CD4-positive, alpha-beta T cell treated with Interleukin-15 for 4 hours (primary cell): ENCODE measurements at regions not wholly inside any gene's neighbourhood (a gene's known extent, or its start where the extent isn't known, plus 50 kb on each side); places are given as distances from the start of the nearest gene placed in this dataset.

Experiments used
- DNase-seq: peaks from one replicate; pipeline ENCODE4 v3.0.0-alpha.2; 2020; ENCODE audit warnings: low spot score

DNA sequence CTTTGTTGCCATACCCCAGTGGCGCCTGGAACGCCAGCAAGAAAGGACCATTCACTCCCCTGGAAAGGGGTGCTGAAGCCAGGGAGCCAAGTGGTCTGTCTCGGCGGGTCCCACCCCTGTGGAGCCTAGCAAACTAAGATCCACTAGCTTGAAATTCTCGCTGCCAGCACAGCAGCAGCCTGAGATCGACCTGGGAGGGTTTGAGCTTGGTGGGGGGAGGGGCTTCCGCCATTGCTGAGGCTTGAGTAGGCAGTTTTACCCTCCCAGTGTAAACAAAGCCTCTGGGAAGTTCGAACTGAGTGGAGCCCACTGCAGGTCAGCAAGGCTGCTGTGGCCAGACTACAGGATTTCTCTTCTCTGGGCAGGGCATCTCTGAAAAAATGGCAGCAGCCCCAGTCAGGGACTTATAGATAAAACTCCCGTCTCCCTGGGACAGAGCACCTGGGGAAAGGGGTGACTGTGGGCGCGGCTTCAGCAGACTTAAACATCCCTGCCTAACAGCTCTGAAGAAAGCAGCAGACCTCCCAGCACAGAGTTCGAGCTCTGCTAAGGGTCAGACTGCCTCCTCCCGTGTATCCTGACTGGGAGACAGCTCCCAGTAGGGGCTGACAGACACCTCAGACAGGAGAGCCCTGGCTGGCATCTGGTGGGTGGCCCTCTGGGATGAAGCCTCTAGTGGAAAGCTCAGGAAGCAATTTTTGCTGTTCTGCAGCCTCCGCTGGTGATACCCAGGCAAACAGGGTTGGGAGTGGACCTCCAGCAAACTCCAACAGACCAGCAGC, 281.1 kb upstream of the SP4 start:
- no peak for DNase-seq

DNA sequence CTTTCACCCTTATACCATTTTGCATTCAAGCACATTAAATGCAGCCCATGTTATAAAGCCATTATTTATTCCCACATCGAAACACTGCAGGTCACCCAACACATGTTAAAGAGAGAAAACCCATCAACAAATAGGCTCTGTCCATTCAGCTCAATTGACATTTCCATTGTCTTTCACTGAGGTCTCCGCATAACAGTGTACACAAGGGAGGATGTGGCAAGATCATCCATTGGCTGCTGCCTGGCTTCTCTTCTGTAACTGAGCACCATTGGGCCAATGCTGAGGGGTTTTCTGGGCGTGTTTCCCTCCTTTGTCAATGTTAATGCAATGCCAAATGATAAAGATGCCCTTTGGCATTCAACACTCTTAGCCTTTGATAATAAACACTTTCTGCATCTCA, 278.1 kb upstream of the SP4 start:
- no peak for DNase-seq

DNA sequence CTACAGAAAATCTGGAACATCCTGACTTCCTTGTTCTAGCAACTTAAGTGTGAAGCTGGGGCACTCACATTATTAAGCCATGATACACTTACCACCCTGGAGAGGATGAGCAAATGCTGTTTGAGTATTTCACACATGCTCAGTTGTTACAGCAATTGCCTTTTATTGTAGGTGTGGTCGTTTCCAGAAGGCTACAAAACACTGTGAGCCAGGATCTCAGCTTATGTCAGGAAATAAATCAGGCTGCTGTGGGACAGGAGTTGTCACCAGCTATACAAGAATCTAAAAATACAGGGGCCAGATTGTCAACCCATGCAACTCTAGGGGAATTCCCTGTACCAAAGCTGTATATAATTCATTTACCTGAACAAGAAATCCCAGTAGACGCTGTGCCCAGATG, 273.3 kb upstream of the SP4 start:
- no peak for DNase-seq

DNA sequence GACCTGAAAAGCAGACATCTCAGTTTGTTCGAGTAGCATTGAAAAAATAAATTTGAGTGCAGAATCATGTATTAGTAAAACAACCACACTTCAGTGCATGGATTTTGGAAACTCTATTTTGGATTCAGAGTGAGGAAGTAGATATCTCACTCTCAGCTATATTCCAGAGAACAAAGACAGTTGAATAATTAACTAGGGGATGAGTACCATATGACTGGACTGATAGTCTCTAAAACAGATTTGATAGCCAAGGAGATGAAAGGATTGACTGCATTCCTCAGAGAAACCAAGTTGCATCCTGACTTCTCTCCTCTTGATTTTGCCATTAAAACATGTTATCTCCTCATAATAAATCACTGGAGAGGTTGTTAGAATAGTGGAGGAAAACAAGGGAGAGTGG, 268.4 kb upstream of the SP4 start:
- DNase-seq, result no peak

DNA sequence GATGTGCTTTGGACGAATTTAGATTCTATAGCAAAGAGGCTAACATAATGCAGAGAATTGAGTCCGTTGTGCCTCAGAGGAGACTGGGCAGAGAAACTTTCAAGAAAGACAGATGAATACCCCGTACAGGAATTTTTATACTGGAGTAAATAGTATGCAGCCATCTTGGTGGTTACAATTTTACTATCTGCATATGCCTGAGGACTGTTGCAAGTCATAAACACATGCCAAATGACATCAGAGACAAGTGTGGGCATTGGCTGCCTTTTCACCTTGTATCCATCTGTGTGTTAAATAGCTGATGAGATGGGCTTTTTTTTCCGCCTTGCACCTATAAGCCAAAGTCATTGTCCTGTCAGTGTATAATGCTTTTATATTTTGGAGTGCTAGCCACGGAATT, 267.5 kb upstream of the SP4 start:
- no peak for DNase-seq

DNA sequence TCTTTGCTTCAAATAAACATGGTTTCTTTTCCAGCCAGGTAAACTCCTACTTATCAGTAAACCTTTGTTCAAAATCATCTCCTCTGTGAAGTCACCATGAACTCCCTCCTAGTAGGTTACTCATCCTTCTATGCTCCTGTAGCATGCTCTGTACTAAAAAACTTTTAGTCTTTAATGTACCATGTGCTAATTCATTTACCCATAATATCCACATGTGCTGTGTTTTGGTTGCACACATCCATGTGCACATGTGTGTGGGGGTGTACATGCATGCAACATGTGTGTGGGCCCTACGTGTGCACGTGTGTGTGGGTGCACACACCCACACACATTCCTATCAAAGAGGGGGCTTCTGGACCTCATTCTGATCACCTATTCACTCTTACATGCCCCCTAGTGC, 259.9 kb upstream of the SP4 start:
- DNase-seq, result no peak

DNA sequence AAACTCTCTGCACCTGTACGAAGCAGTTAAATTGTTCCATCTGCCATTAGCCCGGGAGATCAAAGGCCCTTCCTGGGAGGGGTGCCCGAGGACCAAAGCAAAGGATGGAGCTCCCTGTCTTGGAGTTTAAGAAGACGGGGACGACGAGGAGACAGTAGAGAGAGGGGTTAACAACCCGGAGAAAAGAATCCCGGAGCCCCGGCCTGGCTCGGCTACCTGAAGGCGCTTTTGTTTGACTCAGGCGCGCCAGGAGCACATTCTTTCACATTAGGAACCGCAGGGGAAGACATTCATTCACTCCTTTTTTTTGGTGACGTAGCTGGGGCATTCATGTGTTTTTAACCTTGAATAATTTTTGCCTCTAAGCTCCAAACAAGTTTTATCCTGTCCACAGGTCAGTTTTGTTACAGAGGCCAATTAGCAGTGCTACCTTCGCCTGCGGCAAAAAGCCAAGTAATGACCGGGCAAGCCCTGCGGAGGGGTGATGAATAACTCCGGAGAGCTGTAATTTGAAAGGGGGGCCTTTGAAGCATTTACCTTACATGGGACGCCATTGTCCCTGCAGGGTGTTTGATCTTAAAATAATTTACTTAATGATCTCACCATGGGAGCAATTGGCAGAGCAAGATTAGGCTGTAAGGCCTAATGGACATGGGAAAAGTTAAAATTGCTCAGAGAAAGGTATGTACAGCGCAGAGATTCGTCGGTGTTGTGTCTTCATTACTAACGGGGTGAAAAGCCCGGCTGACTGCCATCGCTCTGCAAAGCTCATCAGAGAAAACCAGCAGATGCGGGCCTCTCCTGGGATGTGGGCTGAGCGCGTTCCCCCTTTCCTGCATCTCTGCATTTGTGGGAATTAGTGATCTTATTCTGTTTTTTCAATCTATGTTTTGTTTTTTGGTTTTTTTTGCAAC, 258.0 kb upstream of the SP4 start:
- DNase-seq, result no peak

DNA sequence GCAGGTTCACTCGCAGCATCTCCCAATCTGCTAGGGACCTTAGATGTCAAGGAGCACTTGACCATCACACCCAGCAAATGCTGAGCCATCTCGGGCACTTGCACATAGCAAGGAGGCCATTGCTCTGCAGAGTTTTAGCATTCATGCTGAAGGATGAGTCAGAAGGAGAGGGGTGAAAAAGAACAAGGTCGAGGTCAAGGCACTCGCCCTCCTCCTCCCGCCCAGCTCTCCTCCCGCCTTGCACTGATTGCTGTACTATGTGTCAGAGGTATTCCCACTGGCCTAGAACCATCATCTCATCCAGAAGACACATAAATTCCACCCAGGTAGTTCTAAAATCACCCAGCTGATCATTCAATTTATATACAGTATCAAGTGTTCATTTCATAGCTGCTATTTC, 255.1 kb upstream of the SP4 start:
- DNase-seq, result no peak

DNA sequence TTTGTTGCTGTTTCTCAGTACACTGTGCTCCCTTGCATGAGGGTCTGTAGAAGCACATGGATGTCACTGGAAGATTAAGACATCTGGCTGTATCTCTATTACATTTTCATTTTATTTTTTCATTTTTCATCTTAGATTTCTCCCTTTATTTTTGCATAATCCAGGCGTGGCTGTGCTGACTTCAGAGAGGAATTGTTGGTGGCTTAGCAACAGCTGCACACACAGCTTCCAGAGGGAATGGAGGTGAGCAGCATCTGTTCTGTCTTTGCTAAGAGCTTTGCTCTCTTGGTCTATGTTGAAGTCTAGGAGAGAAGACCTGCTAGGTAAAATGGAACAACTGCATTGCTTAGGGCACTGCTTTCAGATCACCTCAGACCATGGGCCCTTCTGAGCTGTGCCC, 254.4 kb upstream of the SP4 start:
- no peak for DNase-seq

DNA sequence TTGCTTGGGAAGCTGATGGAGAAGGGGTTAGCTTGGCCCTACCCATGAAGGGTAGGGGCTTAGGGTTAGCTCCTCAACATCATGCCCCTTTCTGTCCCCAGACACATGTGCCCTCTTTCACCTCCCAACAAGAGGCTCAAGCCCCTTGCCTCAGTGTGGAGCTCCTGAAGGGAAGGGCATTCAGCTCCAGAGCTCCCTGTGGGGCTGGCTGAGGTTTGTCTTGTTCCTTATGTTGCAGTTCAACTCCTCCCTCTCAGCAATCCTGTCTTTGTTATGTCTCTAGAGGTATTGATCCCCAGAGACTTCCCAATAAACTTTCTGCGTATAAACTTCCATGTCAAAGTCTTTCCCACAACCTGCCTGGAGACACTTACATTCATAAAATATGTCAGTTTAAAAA, 252.2 kb upstream of the SP4 start:
- DNase-seq, result no peak

DNA sequence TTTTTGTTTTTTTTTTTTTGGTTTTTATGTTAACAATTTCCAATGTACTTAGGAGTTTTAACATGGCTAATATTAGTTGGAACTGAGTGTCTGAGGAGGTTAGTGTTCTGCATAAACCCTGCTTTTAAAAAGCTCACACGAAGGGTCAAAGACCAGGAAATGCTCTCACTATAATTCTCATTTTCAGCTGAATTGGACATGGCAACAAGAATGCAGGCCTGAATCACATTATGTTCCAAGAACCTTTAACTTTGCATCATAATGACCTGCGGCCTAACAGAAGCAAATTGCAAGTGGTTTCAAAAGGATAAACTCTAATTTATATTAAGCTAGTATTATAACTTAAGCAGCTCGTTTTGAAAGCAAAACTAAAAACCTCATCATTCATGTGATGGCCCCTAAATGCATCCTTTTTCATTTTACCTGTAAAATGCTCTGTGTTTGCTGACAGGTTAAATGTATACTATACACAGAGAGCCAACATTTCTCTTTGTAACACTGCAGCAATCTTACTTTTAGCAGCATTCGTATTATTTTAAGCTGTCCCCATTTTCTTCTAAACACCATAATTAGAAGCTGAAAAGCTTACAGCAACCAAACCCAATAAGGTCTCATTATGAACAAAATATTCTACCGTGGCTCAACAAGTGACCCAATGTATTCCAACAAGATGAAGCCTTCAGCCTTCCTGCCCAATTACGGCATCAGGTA, 242.8 kb upstream of the SP4 start:
- DNase-seq, result no peak

DNA sequence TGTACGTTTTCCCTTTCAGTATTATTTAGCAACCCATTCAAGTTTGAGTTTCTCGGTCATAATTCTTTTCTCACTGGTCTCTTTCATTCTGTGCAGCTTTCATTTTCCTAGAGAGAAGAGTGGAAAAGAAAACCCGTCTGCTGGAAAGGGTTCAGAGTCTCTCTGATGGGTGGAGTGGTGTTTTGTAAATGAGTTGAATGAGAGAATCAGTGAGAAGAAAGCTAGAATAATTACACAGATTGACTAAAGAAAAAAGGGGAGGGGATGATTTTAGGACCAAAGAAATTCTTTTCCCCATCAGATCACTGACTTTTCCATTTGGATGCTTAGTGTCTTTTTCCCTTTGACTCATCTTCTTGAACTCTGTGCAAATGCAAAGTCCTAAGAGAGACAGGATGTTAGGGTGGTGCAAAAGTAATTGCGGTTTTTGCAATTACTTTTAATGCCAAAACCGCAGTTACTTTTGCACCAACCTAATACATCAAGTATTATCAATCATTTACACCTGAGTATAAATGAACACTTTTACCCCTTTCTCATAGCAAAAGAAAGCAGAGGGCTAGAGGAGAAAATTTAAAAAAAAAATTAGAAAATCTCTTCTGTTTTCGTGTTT, 242.1 kb upstream of the SP4 start:
- no peak for DNase-seq

DNA sequence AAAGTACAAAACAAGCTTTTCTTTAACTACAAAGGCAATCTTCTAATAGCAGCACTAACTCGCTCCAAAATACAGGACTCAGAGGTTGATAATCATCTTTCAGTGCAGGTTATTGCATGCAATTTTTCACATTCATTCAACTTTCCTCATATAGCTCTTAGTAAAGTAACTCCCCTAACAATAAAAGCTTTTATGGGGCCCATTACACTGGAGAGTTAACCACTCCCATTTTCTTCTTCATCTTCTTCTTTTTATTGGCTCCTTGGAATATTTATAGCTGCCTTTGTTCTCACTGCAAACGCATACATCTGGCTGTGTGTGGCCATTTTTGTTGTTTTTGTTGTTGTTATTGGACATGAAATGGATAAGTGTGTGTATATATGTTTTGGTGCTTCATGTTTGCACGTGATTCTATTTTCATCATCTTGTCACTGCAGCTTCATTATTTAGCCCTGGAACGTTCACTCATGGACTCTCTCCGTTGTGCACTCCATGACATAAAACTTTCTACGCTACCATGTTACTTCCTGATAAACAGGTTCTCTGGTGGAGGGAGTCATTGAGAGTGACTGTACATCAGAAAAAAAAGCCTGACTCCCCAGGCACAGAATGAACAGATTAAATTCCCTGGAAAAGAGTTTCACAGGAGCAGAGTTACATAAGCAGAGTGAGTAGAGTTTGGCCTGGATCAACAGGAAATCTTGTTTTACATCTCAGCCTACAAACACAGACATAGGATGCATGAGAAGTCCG, 236.4 kb upstream of the SP4 start:
- DNase-seq, result no peak

DNA sequence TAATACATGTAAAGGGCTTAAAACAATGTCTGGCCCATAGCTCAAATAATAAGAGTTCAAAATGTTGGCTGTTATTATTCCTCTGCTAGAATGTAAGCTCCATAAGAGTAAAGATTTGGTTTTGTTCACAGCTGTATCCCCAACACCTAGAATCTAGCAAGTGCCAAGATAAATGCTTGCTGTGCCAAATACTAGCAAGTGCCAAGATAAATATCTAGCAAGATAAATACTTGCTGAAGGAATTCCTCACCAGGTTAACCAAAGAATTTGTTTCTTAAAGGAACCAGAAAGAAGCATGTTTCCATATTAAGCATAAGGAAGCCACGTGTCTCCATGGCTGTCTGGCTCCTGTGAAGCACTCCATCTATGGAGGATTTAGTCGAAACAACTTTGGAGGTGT, 235.2 kb upstream of the SP4 start:
- no peak for DNase-seq

DNA sequence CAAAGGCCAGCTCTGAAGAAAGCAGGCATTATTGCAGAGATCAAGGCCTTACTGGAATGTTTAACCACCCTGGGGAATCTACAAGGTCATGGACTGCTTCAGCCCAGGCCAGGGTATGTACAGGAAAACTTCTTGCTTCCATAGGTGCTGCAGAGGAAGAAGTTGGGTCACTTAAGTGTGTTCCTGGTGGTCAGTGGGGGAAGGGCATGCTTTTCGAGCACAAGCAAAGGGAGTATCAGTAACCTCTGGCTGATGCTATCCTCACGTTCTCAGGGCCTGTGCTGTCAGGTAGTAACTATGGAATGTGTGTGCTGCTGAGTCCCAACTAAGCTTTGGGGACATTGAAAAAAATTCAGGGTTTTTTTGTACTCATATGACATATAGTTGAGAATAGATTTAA, 234.0 kb upstream of the SP4 start:
- no peak for DNase-seq

DNA sequence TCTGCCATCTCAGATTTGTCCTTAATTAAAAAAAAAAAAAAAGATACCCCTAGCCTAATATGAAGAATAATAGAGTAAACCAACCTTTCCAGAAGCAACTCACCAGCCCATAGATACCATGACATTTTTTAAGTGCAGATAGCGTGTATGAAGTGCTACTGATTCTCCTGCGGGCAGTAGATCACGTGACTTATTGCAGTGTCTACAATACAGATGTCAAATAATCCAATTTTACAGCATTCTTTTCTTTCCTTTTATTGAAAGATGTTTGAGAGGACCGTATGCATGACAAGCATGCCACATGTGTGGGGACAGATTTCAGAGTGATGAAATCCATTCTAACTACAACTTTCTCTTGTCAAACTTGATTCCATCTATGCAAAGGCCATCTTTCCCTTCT, 232.9 kb upstream of the SP4 start:
- no peak for DNase-seq

DNA sequence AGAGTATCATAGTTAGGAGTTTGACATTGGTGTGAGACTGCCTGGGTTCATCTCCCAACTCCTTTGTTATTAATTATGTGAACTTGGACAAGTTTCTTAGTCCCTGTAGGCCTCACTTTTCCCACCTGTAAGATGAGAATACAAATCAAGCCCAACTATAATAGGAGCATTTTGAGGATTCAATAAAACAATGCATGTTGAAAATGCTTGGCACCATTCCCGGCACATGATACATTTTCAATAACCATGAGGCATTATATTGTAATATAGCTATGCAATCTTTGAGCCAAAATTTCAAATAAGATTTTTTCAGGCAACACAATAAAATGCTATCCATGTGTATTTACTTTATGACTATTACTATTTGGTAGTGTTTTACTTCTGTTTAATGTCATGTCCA, 229.0 kb upstream of the SP4 start:
- no peak for DNase-seq

DNA sequence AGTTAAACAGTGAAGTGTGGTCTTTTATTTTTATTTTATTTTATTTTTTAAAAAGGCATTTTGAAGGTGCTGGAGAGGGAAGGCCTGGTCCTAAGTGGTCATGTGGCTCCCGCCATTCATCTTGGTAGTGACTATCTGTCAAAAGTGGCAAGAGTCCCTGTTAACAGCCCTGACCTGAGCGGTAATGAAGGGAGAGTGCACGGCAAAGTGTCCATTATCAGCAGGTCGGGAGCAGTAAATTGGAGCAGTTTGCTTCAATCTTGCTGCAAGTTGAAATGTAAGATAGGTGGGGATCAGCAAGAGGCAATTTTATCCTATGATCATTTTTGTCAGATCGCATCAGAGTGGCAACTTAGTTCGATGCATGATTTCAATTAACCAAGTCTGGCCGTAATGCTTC, 227.4 kb upstream of the SP4 start:
- DNase-seq, result no peak

DNA sequence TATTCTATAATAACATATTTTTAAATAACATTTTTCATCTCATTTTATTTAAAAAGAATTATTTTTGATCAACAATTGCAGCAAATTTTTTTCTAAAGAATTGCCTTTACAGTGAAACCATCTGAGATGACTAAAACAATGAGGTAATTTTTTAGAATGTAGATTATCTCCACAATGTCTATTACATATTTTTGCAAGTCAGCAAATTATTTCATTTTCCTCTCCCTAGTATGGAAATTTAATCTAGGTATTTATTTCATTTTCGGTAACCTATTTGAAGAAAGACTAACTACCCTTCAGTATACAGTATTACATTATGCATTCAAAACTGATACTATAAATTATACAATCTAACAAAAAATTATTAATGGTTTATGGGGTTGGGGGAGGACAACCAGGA, 213.2 kb upstream of the SP4 start:
- no peak for DNase-seq

DNA sequence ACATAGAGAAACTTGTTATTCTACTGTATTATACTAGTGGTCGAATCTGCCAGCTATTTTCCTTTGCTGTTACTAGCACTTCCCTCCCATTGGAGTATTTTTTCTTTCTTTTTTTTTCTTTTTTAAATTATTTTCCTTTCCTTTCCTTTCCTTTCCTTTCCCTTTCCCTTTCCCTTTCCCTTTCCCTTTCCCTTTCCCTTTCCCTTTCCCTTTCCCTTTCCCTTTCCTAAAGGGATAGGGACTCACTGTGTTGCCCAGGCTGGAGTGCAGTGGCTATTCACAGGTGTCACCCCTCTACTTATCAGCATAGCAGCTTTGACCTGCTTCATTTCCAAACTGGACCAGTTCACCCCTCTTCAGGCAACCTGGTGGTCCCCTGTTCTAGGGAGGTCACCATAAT, 212.6 kb upstream of the SP4 start:
- DNase-seq, result no peak

DNA sequence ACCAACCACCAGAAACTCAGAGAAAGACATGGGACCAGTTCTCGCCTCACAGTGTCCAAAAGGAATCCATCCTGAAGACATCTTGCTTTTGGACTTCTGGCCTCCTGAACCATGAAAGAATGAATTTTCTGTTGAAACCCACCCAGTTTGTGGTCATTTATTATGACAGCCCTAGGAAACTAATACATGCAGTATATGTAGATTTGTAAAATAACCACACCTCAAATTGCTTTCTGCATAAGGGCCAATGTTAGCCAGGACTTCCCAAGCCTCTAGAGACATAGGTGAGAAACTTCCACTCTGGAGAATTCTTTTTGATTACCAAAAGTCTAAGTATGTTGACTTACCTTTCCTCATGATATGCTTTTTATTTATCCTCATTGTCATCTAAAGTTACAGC, 210.5 kb upstream of the SP4 start:
- DNase-seq, result no peak

DNA sequence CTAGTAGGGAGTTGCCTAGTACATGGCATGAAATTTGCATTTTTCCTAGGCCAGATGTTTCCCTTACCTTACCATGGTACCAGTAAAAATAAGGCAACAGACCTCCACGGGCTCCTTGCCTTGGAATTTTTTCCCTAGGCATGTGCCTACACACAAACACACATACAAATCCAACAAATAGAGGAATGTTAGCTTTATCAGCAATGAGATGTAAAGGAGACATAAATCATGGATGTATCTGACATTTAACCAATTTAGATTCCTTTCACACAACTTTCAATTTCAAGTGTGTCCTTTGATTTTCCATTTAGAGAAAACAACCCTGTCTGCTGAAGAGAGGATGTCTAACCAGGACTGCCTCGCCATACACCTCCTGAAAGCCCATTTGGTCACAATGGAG, 209.7 kb upstream of the SP4 start:
- no peak for DNase-seq
